MG63 (cell line): ENCODE measurements at regions not wholly inside any gene's neighbourhood (a gene's known extent, or its start where the extent isn't known, plus 50 kb on each side); places are given as distances from the start of the nearest gene placed in this dataset.
"Not testable (repeated sequence)": the region's sequence is repeated elsewhere in the genome, so short reads cannot be mapped to it uniquely, and the experiment has no call there.

ENCODE experiments used
- DNase-seq: peaks from one replicate; pipeline ENCODE4 v3.0.0-alpha.2; 2020
- H3K27me3 ChIP-seq: fragments of 250-450 bp; sonication (Bioruptor Pico); 2 replicates; pipeline ENCODE4 v1.5.1; 2020; ENCODE audit warnings: mild to moderate bottlenecking, moderate library complexity
- H3K36me3 ChIP-seq: fragments of 250-450 bp; sonication (Bioruptor Pico); 2 replicates; pipeline ENCODE4 v1.5.1; 2020; ENCODE audit warnings: mild to moderate bottlenecking, moderate library complexity
- H3K4me3 ChIP-seq: fragments of 250-450 bp; sonication (Bioruptor Pico); 2 replicates; pipeline ENCODE4 v1.5.1; 2020; ENCODE audit warnings: mild to moderate bottlenecking, moderate library complexity
- H3K9me3 ChIP-seq: fragments of 250-450 bp; sonication (Bioruptor Pico); 2 replicates; pipeline ENCODE4 v1.5.1; 2020; ENCODE audit warnings: mild to moderate bottlenecking, moderate library complexity

GRCh38 chr13:64643066-64643465 lies 2587.1 kb downstream of the PCDH9 start:
- H3K27me3 ChIP-seq, result no peaks in the 10 kb centered on the region

GRCh38 chr13:64640002-64640401 lies 2590.1 kb downstream of the PCDH9 start:
- H3K9me3 ChIP-seq, result no peaks in the 10 kb centered on the region
- no peak overlapping the region for H3K4me3 ChIP-seq
- H3K27me3 ChIP-seq, result no peaks in the 10 kb centered on the region
- DNase-seq, result no peak
- H3K36me3 ChIP-seq, result no peaks in the 10 kb centered on the region

More at GRCh38 chr13:64643066-64643465, 2587.1 kb downstream of the PCDH9 start:
- no peaks in the 10 kb centered on the region for H3K9me3 ChIP-seq
- H3K4me3 ChIP-seq, result no peak overlapping the region
- no peaks in the 10 kb centered on the region for H3K36me3 ChIP-seq
- no peak for DNase-seq

- no peak for DNase-seq
- no peak overlapping the region for H3K4me3 ChIP-seq
- H3K9me3 ChIP-seq, result no peaks in the 10 kb centered on the region
- H3K36me3 ChIP-seq, result no peaks in the 10 kb centered on the region
- no peaks in the 10 kb centered on the region for H3K27me3 ChIP-seq
Observed at GRCh38 chr13:64639206-64639605, 2590.9 kb downstream of the PCDH9 start.

DNA sequence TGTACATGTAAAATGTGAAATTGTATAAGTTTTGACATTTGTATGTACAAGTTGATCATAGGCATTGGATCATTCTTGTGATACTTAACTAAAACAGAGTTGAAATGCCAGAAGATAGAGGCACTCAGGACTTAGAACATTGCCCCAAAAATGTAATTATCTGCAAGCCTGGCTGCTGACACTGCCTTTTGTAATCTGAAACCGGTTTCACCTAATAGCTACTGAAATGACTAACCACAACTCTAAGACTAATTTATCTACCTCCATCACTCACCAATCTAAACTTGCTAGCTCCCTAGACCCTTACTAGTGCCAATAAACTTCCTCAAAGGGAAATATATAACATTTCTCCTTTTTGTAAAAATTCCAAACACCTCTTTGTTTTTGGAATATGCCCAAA lies 2596.2 kb downstream of the PCDH9 start:
- no peaks in the 10 kb centered on the region for H3K36me3 ChIP-seq
- no peak for DNase-seq

DNA sequence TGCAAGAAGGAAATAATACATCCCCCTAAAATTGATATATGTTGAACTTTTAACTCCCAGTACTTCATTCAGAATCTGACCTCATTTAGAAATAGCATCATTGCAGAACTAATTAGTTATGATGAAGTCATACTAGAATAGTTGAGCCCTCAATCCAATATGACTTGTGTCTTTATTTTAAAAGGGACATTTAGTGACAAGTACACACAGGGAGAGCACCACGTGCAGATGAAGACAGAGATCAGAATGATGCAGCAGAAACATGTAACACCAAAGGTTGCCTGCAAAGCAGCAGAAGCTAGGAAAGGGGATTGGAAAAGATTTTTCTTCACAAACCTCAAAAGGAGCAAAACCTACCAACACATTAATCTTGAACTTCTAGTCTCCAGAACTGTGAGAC lies 2602.5 kb downstream of the PCDH9 start:
- Histone ChIP-seq H3K36me3 (no peaks in the 10 kb centered on the region), H3K9me3 (no peaks in the 10 kb centered on the region), H3K27me3 (no peaks in the 10 kb centered on the region), H3K4me3 (no peak overlapping the region)
- no peak for DNase-seq

More for the DNA sequence above, 2596.2 kb downstream of the PCDH9 start:
- no peaks in the 10 kb centered on the region for H3K9me3 ChIP-seq
- no peak overlapping the region for H3K4me3 ChIP-seq
- no peaks in the 10 kb centered on the region for H3K27me3 ChIP-seq

GRCh38 chr13:64626105-64626504 lies 2604.0 kb downstream of the PCDH9 start:
- no peaks in the 10 kb centered on the region for H3K9me3 ChIP-seq

DNA sequence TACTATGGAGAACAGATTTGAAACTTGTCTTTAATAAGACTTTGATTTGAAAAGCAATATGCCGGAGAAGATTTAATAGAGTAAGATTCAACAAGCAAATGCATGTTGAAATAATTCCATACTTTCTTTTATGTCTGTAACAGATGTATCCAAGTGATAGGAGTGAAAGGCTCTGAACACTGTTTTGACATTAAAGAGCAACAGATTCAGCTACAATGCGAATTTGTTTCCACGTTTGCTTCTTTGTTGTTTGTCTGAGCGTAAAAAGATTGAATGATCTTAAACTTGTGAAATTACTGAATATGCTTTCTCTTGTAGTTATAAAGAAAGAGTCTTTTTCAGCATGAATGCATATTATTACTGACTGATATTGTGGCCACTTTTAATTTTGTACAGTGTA lies 2612.9 kb downstream of the PCDH9 start:
- no peaks in the 10 kb centered on the region for H3K27me3 ChIP-seq
- H3K9me3 ChIP-seq, result no peaks in the 10 kb centered on the region
- no peak for DNase-seq
- no peaks in the 10 kb centered on the region for H3K36me3 ChIP-seq
- H3K4me3 ChIP-seq, result no peak overlapping the region

More at GRCh38 chr13:64626105-64626504, 2604.0 kb downstream of the PCDH9 start:
- no peak for DNase-seq
- Histone ChIP-seq H3K4me3 (no peak overlapping the region), H3K27me3 (no peaks in the 10 kb centered on the region), H3K36me3 (no peaks in the 10 kb centered on the region)

DNA sequence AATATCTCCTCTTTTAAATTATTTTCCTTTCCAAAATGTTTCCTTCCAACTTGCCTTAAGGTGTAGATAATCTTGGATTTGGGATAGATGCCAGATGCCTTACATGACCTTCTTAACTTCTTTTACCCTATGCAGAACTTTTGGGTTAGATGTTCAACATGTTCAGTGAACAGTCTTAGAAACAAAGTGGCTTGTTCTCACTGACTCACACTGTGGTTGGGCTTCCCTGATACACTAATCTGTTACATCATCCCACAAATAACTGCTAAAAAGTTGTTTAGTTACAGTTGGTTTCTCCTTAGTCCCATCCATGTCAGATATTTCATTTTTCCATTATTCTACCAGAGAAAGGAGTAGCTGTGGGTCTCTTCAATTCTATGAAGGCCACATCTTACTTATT lies 2638.2 kb downstream of the PCDH9 start:
- Histone ChIP-seq H3K9me3 (no peaks in the 10 kb centered on the region), H3K36me3 (no peaks in the 10 kb centered on the region), H3K27me3 (no peaks in the 10 kb centered on the region), H3K4me3 (no peak overlapping the region)
- no peak for DNase-seq

- no peak for DNase-seq
- Histone ChIP-seq H3K9me3 (no peaks in the 10 kb centered on the region), H3K4me3 (no peak overlapping the region), H3K27me3 (no peaks in the 10 kb centered on the region), H3K36me3 (no peaks in the 10 kb centered on the region)
Observed at GRCh38 chr13:64579331-64579730, 2650.8 kb downstream of the PCDH9 start.

DNA sequence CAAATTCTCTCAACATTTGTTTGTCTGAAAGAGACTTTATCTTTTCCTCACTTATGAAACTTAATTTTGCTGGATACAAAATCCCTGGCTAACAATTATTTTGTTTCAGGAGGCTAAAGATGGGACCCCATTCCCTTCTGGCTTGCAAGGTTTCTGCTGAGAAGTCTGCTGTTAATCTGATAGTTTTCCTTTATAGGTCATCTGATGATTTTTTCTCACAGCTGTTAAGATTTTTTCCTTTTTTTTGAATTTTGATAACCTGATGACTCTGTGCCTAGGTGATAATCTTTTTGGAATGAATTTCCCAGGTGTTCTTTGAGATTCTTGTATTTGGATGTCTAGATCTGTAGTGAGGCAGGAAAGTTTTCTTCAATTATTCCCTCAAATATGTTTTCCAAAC lies 2661.4 kb downstream of the PCDH9 start:
- H3K4me3 ChIP-seq, result no peak overlapping the region
- H3K9me3 ChIP-seq, result peaks cover 11% of the 10 kb centered on the region
- H3K27me3 ChIP-seq, result no peaks in the 10 kb centered on the region
- DNase-seq, result no peak
- no peaks in the 10 kb centered on the region for H3K36me3 ChIP-seq

DNA sequence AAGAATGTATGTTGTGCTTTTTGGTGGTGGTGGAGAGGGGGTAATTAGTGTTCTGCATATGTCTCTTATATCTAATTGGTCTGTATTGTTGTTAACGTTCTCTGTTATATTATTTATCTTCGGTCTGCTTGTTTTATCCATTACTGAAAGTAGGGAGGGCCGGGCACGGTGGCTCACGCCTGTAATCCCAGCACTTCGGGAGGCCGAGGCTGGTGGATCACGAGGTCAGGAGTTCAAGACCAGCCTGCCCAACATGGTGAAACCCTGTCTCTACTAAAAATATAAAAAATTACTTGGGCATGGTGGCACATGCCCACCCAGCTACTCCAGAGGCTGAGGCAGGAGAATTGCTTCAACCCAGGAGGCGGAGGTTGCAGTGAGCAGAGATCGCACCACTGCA lies 2672.1 kb downstream of the PCDH9 start:
- not testable (repeated sequence) for H3K9me3 ChIP-seq, H3K4me3 ChIP-seq, H3K36me3 ChIP-seq, DNase-seq, H3K27me3 ChIP-seq

DNA sequence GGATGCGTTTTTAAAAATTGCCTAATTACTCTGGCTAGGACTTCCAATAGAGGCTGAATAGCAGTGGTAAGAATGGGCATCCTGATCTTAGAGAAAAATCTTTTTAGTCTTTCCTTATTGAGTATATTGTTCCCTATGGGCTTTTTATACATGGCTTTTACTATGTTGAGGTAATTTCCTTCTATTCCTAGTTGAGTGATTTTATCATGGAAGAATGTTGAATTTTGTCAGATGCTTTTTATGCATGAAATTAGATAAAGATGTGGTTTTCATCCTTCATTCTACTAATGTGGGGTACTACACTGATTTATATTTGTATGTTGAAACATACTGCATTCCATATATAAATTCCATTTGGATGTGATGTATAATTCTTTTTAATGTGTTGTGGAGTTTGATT lies 2673.8 kb downstream of the PCDH9 start:
- H3K9me3 ChIP-seq, result peaks cover 2% of the 10 kb centered on the region; the same call in 1 of the 2 replicates
- H3K36me3 ChIP-seq, result no peaks in the 10 kb centered on the region
- H3K4me3 ChIP-seq, result no peak overlapping the region
- no peaks in the 10 kb centered on the region for H3K27me3 ChIP-seq
- DNase-seq, result no peak

- Histone ChIP-seq H3K36me3 (no peaks in the 10 kb centered on the region), H3K27me3 (no peaks in the 10 kb centered on the region), H3K4me3 (no peak overlapping the region), H3K9me3 (peaks cover 2% of the 10 kb centered on the region)
- DNase-seq, result no peak
Observed at GRCh38 chr13:64553411-64554129, 2676.6 kb downstream of the PCDH9 start.

- H3K9me3 ChIP-seq, result peaks cover 2% of the 10 kb centered on the region
- H3K27me3 ChIP-seq, result no peaks in the 10 kb centered on the region
- H3K36me3 ChIP-seq, result no peaks in the 10 kb centered on the region
- no peak for DNase-seq
- H3K4me3 ChIP-seq, result no peak overlapping the region
Observed at GRCh38 chr13:64551755-64552154, 2678.4 kb downstream of the PCDH9 start.

DNA sequence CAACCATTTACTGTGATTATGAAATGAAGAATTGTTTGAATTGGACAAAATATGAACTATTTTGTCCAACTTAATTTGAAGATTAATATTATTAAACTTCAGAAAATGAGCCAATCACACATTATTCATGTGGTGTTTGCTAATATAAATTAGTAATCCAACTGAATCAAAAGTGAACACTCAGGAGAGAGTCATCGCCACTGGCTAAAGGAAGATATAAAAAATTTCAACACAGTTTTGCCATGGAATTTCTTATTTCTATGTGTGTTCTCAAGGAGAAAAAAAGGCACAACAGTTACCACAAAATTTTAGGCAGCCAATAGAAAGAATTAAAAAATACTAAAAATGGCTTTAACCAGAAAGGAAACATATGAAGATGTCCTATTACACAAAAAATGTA lies 2683.8 kb downstream of the PCDH9 start:
- no peaks in the 10 kb centered on the region; the same call in 1 of the 2 replicates for H3K9me3 ChIP-seq
- H3K36me3 ChIP-seq, result no peaks in the 10 kb centered on the region
- no peak for DNase-seq
- H3K4me3 ChIP-seq, result no peak overlapping the region
- no peaks in the 10 kb centered on the region for H3K27me3 ChIP-seq

DNA sequence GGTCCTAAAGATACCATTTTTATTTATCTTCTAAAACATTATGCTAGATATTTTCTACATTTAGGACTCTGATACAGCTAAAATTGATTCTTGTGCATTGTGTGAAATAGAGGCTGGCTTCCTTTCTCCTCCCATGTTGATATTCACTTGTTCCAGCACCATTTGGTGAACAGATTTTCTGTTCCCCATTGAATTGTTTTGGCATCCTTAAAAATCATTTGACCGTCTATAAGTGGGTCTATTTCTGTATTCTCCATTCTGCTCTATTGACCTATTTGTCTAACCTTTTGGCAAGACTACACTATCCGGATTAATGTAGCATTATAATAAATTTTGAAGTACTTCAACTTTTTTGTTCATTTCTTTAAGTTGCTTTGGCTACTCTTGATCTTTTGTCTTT lies 2689.2 kb downstream of the PCDH9 start:
- DNase-seq, result no peak
- H3K9me3 ChIP-seq, result no peaks in the 10 kb centered on the region
- no peak overlapping the region for H3K4me3 ChIP-seq
- H3K27me3 ChIP-seq, result no peaks in the 10 kb centered on the region
- no peaks in the 10 kb centered on the region for H3K36me3 ChIP-seq

DNA sequence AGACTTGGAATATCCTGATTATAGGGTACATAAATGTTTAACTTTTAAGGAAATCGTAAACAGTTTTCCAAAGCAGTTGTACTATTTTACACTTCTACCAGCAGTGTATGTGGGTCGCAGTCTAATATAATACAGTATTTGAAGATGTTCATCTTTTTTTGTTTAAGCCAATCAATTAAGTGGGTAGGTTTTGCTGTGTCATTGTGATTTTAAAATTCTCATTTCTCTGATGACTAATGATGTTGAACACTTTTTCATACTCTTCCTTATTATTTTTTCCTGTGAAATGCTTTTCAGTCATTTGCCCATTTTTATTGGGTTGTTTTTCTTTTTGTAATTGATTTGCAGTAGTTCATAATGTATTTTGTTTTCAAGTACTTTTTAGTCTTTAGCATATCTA lies 2689.7 kb downstream of the PCDH9 start:
- Histone ChIP-seq H3K4me3 (no peak overlapping the region), H3K9me3 (no peaks in the 10 kb centered on the region), H3K27me3 (no peaks in the 10 kb centered on the region), H3K36me3 (no peaks in the 10 kb centered on the region)
- no peak for DNase-seq

GRCh38 chr13:64538711-64539110 lies 2691.4 kb downstream of the PCDH9 start:
- Histone ChIP-seq H3K4me3 (no peak overlapping the region), H3K36me3 (no peaks in the 10 kb centered on the region), H3K27me3 (no peaks in the 10 kb centered on the region), H3K9me3 (no peaks in the 10 kb centered on the region)
- peak; percentile 3 for DNase-seq
